Stimulated activated CD8-positive, alpha-beta memory T cell treated with anti-CD3 and anti-CD28 coated beads, Interleukin-7, amount 100 ng/mL, for 24 hours (primary cell): ENCODE measurements at regions not wholly inside any gene's neighbourhood (a gene's known extent, or its start where the extent isn't known, plus 50 kb on each side); places are given as distances from the start of the nearest gene placed in this dataset.
"Not testable (repeated sequence)": the region's sequence is repeated elsewhere in the genome, so short reads cannot be mapped to it uniquely, and the experiment has no call there.

Experiments used
- DNase-seq: peaks from one replicate; pipeline ENCODE4 v3.0.0-alpha.2; 2020; ENCODE audit warnings: low read depth

DNA sequence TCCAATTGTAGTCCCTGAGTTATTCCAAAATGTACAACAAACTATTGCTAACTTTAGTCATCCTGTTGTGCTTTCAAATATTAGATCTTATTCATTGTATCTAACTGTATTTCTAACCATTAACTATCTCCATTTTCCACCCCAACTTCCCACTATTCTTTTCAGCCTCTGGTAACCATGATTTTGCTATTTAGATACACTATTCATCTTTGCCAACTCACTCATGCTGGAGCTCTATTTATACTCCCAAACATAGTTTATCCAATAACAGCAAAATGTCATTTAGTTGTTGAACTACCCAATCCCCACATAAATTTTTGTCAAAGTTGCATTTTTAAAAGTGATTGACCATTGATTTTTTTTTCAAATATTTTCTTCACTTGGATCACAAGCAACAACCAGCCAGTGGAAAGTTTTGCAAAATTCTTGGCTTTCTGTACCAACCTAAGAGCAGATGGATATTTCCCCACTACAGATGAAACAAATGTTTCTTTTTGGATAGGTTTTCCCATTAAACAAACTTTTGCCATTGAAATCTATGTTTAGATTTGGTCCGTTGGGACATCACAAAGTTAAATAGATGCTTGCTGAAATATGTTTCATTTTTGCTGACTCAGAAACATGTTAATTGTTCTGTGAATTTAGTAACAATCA, 866.0 kb downstream of the LTN1 start:
- DNase-seq, result no peak

DNA sequence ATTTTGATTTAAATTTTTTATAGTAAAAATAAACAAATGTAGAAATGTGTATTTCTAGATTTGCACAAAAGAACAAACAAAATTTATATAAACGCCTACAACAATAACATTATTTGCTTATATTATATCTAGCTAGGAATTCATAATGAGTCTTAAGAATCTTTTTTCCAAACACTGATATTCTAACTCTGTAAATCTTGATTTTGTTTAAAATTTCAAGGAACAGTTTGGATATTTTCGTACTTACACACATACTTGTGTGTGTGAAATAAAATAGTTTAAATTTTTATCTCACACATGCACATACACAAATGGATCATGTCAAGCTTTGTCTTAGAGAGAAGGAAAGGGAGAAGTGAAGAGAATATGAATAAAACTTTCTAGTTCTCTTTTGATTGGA, 868.1 kb downstream of the LTN1 start:
- DNase-seq, result no peak

DNA sequence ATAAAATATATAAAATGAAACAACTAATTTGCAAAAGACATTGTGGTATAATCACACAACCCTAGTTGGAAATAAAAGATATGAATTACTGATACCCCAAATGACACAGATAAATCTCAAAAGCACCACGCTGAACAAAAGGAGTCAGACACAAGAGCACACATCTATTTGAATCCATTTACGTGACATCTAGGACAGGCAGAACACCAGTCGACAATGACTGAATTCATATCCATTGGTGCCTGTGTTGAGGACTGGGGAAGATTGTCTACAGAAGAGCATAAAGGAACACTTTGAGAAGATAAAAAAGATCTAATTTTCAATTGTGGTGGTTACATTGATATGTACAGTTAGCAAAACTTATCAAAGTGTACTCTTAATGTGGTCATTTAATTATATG, 874.1 kb downstream of the LTN1 start:
- no peak for DNase-seq

DNA sequence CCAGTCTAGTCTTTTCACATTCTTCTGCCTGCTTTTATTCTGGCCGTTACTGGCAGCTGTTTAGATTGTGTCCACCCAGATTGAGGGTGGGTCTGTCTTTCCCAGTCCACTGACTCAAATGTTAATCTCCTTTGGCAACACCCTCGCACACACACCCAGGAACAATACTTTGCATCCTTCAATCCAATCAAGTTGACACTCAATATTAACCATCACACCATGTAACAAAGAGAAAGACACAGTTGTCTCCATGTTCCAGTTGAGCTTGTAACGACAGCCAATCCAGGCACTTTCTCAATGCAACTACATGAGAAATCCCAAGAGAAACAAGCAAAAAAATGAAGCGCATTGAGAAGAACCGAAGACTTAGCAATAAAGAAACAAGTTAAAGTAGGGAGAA, 877.7 kb downstream of the LTN1 start:
- DNase-seq, result not testable (repeated sequence)

DNA sequence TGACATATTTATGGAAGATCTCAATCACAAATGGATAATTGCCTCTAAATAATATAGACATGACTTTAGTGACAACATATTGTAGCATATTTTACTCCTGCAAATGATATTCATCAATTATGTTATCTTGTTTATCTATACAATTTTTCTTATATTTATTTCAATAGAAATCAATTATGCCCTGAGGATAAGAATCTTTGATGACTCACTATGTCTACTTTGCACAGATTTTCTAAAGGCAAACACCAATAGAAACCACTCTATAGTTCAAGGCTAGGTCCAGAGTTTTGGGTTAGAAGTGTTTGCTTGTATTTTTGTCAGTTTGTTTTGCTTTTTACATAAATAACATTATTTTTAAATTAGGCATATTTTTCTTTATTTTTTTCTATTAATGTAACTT, 879.0 kb downstream of the LTN1 start:
- DNase-seq, result no peak

DNA sequence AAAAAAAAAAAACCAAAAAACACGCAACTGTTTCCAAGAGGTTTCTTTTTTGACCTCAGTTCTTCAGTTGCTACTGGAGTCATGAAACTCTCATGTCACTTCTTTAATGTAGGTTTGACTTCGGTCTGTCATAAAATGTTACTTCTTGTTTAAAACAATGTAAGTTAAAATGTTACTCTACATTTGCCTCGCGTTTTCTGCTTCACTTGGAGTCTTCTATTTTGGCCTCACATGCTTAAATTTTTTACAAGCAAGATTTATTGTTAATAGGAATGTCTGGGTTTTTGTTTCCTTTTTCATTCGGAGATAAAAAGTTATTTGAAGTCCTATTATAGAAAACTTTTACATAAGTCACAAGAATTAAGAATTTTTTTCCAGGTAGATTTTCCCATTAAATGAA, 880.2 kb downstream of the LTN1 start:
- no peak for DNase-seq

DNA sequence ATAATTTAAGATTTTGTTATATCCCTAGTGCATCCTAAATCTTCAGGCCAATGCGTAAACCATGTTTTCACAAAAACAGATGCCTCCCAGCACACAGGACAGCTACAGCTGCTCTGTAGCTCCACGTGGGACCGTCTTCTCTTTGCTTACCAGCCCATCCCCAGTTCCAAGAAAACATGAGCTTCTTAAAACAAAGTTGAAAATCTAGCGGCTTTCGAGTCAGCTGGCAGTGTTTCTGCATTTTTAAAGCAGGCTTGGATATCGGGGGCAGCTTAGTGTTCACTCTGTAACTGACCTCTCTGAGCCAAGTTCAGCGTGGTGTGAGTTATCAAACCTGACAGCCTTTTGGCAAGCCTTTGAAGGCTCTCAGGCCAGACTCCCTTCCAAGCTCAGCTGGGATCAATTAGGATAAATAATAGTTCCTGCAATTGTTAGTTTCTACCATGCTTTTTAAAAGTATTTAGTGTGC, 881.5 kb downstream of the LTN1 start:
- no peak for DNase-seq

DNA sequence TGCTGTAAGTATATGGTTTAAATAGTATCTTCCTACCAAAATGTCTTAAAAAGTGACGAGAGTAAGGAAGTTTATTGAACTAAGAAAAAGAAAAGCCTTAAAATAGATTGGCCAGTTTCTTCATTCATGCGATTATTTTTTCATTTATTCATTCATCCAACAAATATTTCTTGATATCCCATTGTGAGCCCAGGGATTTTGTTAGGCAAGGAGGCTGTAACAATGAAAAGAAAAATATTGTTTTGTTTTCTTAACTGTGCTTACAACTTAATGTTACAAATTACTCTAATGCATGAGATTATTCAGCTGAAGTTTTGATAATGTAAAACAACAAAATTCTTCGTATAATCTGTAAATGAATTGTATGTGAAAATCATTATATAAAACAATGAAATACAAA, 882.0 kb downstream of the LTN1 start:
- no peak for DNase-seq

- no peak for DNase-seq
Measured at GRCh38 chr21:28110074-28110473, 882.6 kb downstream of the LTN1 start.

- DNase-seq, result no peak
Measured at GRCh38 chr21:28106370-28106890, 886.2 kb downstream of the LTN1 start.

GRCh38 chr21:28104346-28104745, 888.3 kb downstream of the LTN1 start:
- DNase-seq, result no peak

GRCh38 chr21:28100366-28100765, 892.3 kb downstream of the LTN1 start:
- no peak for DNase-seq

DNA sequence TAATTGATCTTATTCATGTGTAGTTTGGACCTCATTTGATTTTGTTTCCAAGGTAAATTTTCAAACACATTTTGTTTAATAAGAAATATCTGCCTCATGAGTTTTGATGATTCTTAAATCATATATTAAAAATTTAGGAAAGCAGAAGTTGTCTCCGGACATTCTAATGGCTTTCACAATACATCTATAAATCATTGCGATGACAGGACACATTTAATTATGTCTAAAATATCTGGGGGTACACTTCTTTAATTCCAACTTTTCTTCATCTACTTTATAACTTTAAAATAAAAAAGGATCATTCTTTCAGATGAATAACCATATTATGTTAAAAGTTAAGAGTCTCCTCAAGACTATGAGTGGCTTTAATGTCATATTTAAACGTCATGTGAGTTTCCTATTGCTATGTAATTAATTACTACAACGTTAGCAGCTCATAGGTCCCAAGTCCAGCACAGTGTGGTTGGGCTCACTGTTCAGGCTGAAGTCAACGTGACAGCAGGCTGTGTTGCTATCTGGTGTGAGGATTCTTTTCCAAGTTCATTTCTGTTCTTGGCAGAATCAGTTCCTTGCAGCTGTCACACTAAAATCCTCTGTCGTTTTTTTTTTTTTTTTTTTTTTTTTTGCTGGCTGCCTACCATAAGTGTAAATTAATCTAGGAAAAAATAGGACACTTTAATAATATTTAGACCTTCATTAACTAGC, 893.5 kb downstream of the LTN1 start:
- no peak for DNase-seq

DNA sequence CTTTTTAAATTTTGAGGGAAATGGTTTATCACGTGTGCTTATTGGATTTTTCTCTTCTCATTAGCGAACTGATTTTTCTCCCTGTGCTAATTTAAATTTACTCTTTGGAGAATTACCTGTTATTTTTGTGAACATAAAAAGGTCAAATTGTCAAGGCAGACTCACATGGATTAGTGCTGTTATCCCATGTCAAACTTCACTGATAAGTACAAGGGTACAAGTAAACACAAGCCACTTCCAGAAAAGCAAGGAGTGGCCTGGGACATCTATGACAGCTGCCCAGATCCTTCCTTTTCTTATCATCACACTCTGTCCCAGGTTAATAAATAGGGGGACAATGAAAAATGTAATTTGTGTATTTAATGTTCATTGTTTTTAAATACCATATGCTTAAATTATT, 901.2 kb downstream of the LTN1 start:
- no peak for DNase-seq

DNA sequence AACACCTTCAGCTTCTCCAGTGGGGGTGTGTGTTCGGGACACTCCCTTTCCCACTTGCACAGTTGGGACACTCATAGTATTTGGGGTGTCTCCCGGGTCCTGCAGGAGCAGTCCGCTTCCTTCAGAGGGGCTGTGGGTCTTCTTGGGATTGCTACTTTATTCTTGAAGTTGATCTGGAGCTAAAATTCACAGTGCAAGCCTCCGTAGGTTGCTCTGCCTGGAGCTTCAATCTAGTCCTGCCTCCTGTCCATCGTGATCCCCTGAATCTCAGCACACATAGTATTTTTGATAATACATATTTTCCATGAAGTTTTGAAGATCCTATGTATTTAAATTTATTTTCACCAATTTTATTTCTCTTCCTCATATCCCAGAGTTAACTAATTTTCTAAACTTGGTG, 902.1 kb downstream of the LTN1 start:
- DNase-seq, result no peak

- no peak for DNase-seq
Measured at GRCh38 chr21:28089599-28090441, 902.9 kb downstream of the LTN1 start.

GRCh38 chr21:28086861-28087581, 905.7 kb downstream of the LTN1 start:
- DNase-seq, result no peak

- no peak for DNase-seq
Measured at GRCh38 chr21:28084951-28085350, 907.7 kb downstream of the LTN1 start.

DNA sequence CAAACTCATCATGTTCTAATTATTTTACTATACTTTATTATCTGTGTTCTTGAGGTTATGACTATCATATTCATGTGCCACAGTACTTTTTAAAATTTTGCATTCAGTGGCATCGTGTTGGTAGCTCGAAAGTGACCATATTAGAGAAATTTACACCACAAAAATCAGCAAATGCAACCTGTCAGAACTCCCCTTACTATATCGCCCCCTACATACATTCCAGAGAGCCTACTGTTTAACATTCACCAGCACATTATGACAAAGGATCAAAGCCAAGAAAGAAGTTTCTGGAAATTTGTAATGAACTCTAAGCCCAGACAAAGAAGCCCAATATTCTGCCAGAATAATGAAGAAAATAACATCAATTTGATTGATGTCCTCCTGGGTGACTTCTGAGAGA, 909.3 kb downstream of the LTN1 start:
- DNase-seq, result no peak

GRCh38 chr21:28078126-28078525, 914.6 kb downstream of the LTN1 start:
- DNase-seq, result no peak

- DNase-seq, result no peak
Measured at GRCh38 chr21:28074676-28075075, 918.0 kb downstream of the LTN1 start.

DNA sequence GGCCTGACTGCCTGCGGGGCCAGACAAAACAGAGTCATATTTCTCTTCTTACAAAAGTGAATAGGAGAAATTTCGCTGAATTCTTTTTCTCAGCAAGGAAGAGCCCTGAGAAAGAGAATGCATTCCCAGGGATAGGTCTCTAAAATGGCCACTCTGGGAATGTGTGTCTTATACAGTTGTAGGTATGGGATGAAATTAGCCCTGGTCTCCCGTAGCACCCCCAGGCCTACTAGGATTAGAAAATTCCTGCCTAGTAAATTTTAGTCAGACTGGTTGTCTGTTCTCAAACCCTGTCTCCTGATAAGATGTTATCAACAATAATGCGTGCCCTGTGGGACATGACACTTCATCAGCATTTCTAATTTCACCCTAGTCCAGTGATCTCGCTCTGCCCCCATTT, 920.1 kb downstream of the LTN1 start:
- DNase-seq, result no peak
